GM18909 (cell line): ENCODE measurements at regions not wholly inside any gene's neighbourhood (a gene's known extent, or its start where the extent isn't known, plus 50 kb on each side); places are given as distances from the start of the nearest gene placed in this dataset.
"Not testable (repeated sequence)": the region's sequence is repeated elsewhere in the genome, so short reads cannot be mapped to it uniquely, and the experiment has no call there.

Experiments
- ATAC-seq: cut with Tn5 transposase; IDR thresholded peaks from one replicate; pipeline ENCODE4 v1.9.1; 2021; ENCODE audit warnings: mild to moderate bottlenecking; ENCODE audit not compliant: unreplicated experiment, poor library complexity

- ATAC-seq = no peak
Measured at GRCh38 chr6:14288910-14289309, 171.3 kb downstream of the CD83 start.

DNA sequence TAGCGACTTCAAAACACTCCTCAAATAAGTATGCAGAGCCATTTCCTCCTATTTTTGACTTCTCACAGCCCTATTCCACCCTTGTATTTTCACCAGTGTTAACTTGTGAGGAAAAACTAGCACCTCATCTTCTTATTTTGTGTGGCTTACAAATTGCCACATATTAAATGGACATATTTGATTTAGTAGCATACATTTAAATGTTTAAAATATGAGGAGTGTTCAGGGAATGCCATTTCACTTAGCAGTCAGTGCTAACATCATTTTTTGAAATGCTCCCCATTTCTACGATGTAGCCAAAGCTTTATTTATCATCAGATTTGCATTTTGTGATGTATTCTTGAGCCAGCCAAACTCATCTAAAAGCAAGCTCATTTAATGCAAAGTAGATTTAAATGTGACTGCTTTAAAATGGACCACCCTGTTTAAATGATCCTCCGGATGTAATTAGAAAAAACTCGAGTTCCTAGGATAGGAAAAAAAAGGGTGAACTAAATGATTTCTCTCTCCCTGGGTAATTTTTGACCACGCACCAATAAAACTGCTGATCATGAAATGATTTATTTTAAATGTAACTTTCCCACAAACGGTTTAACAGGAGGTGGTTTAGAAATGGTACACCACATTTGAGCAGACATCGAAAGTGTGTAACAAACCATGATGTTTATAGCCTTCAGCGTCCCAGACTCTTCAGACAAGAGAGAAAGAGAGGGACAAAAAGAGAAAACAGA is 172.6 kb downstream of the CD83 start:
- no peak for ATAC-seq

DNA sequence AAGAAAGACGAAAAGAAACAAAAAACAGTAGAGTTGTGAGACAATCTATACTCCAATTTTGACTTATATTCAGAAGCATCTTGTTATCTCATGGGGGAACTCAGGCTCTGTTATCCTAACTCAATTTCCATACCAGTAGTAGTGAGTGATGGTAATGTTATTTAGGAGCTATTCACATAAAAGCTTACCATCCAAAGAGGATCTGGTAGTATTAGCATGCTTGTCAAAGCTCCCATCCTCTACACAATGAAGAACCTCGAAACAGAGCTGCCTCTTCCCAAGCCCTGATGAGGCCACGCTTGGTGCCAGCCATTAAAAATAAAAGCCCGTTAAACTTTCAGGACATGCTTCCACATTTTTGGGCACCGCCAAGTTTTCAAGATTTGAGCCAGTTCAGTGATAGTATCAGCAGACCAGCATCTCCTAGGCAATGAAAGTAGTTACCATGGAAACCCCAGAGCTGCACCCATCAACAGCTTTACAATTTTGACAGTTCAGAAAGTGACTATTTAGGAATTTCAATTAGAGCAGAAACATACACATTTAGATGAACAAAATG is 173.3 kb downstream of the CD83 start:
- no peak for ATAC-seq

DNA sequence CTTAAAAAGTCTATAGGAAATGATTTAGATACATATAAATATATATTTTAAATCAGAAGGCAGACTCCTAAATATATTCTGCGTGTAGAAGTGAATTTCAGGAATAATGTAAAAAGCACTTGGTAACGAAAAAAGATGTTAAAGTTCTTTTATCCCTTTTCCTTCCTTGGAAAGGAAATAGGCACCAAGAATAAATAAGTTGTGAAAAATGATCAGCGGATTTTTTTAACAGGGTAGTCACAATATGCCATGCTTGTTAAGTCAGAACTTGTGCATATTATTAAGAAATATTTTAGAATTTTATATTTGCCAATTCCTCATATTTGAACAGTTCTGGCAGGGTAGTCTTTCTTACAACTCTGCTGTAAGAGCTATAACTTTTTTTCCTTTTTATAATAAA is 173.8 kb downstream of the CD83 start:
- no peak for ATAC-seq

DNA sequence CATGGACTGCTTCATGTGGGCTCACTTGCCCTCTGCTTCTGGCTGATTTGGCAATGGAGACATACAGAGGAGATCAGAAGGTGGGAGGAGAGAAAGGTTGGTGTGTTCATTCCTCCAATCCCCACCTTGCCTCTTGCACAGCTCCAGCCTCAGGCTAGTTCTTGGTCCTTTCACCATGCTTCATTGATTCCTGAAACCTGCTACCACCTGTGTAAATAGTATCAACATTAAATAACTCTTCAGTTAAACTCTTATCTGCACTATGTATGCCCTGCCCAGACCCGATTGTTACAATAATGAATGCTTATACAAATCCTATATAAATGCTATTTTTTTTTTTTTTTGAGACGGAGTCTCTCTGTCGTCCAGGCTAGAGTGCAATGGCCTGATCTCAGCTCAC is 174.5 kb downstream of the CD83 start:
- no peak for ATAC-seq

DNA sequence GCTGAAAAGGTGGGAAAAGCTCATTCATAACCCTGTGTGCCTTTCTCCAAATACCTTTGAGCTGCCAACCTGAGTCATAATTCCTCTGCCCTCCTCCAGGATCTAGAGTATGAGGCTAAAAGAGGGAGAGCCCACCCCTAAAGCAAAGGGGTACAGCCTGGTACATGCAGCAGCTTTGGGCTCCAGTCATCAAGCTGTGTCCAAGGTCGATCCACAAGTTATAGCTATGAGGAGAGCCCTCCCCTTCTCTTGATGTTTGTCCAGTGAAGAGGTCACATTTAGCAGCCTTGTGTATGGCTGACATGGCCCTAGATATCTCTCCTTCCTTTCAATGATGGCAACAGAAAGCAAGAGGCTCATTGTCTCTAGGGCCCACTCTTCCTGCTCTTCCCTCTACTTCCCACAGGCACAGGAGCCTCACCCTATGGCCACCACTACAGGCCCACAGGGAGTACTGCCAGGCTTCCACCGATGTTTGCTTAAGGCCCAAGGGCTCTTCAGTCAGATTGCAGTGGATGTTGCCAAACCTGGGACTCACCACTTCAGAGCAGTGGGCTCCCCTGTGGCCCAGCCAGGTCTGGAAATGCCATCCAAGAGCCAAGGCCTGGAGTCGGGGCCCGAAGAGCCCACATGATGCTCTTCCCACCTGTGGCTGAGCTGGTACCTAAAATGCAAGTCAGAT is 176.8 kb downstream of the CD83 start:
- ATAC-seq = no peak

- ATAC-seq = not testable (repeated sequence)
Measured at GRCh38 chr6:14296698-14297097, 179.1 kb downstream of the CD83 start.

DNA sequence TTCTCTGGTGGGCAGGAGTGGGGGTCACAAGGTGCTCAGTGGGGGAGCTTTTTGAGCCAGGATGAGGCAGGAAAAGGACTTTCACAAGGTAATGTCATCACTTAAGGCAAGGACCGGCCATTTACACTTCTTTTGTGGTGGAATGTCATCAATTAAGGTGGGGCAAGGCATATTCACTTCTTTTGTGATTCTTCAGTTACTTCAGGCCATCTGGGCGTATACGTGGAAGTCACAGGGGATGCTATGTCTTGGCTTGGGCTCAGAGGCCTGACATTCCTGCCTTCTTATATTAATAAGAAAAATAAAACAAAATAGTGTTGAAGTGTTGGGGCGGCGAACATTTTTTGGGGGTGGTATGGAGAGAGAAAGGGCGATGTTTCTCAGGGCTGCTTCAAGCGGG is 179.5 kb downstream of the CD83 start:
- ATAC-seq = not testable (repeated sequence)

- ATAC-seq = not testable (repeated sequence)
Measured at GRCh38 chr6:14300189-14300588, 182.6 kb downstream of the CD83 start.

DNA sequence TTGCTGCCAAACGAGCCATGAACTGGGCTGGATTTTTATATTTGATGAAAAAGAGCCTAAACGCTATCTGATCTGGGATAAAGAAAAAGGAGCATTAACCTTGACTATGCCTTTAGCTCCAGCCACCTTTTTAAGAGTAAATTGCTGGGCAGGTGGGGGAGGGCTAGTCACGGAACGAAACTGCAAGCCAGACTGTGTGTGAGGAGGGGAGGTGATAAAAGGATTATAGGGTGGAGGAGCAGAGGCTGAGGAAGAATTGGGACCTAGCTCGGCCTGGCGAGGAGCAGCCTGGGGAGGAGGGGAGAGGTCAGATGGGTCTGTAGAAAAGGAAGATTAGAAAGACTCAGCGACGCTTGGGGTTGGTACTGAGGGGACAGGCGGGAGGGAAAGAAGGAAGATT is 183.1 kb downstream of the CD83 start:
- ATAC-seq = not testable (repeated sequence)

GRCh38 chr6:14301477-14301876 is 183.9 kb downstream of the CD83 start:
- not testable (repeated sequence) for ATAC-seq

- ATAC-seq = no peak
Measured at GRCh38 chr6:14305131-14305530, 187.6 kb downstream of the CD83 start.

DNA sequence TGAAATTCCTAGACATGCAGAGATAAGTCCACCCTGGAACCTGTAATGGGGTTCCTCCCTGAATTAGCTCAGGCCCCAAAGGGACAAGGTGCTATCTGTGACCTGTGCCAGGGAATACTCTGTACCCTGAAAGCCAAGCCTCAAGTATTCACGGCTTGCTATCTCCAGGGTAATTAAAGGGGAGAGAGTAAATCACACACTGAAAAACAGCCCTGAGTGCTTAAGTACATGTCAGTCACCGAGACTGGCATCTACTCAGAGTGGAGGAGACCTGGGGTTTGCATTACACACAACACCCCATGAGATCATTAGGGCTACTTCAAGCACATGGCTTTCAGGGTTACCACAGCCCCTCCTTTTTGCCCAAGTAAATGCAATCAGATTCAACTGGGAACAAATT is 188.1 kb downstream of the CD83 start:
- ATAC-seq = no peak

GRCh38 chr6:14306151-14306906 is 188.8 kb downstream of the CD83 start:
- ATAC-seq = no peak

DNA sequence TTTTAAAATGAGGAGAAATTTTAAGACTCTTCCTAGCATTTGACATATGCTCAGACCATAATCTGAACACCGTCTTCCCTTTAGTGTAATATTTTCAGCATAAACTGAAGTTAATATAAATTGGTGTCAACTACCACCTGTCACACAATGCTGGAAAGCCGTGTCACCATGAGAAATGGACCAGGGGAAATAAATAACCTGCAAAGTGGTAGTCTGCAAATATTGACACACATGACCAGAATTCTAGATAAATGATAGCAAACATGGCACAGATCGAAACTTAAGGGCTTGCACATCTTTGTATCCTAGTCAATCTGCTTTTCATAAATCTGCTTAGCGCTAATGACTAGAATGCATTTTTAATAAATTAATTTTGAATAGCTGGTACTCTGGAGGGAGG is 191.9 kb downstream of the CD83 start:
- ATAC-seq = no peak

GRCh38 chr6:14309951-14310445 is 192.4 kb downstream of the CD83 start:
- ATAC-seq = no peak

DNA sequence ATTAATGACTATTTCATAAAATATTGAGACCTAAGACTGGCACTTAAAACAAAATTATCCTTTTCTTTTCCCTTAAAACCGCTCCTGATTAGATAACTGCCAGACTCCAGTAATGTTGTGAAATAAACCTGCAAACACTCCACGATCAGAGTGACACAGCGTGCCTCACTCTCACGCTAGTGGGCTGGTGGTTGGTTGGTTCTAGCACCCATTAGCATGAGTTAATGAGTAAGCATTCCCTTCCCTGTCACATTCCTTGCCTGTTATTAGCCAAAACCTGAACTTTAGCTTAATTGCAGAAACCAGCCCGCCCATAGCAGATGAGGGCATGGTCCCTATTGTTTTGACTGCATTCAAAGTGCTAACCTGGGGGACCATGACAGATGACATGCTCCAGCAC is 193.4 kb downstream of the CD83 start:
- no peak for ATAC-seq

DNA sequence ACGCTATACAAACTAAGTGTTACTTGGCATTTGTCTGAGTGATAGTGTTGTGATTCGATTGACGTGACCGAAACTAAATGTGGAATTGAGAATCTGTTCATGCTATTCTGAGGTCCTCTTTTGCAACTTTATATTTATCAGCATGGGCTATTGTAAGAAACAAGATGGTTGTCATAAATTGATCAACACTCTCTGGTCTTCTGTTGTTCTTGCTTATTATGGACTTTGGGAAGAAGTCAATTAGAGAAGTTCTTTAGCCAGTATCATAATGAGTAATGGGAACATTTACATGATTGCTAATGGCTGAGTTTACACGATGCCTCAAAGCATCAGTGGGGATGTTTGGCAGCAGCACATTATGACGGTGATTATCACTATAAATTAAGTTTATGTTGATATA is 195.0 kb downstream of the CD83 start:
- ATAC-seq = no peak

- ATAC-seq = no peak
Measured at GRCh38 chr6:14313248-14313647, 195.7 kb downstream of the CD83 start.

DNA sequence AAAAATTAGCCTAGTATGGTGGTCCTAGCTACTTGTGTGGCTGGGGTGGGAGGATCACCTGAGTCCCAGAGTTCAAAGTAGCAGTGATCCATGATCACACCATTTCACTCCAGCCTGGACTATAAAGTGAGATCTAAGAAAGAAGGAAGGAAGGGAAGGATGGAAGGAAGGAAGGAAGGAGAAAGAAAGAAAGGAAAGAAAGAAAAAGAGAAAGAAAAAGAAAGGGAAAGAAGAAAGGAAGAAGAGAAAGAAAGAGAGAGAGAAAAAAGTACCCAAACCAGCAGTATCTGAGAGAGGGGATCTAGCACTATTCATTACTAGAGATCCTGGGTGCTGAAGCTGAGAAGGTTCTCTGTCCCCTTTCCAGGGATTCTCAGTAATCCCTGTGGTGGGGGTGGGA is 197.8 kb downstream of the CD83 start:
- ATAC-seq = no peak
